HepG2 (cell line): ENCODE measurements at regions not wholly inside any gene's neighbourhood (a gene's known extent, or its start where the extent isn't known, plus 50 kb on each side); places are given as distances from the start of the nearest gene placed in this dataset.
A peak's percentile ranks its signal among the peaks of the same experiment; 100 is the strongest.

Experiments
- ATAC-seq: fragments of 200-7000 bp; cut with Tn5 transposase; 3 replicates; pipeline ENCODE4 v1.9.1; 2020; ENCODE audit warnings: mild to moderate bottlenecking, moderate library complexity
- BruUV-seq: library from RNA; stranded (reverse); fragments of 400-500 nt; replicated peaks from 2 replicates; lab custom pipeline; 2021; lab: Mats Ljungman, UMichigan
- CTCF ChIA-PET: fragments of 300-600 bp; formaldehyde crosslinking; extraction: SDS; loops from one replicate; lab custom pipeline; 2021; ENCODE audit warnings: low total read pairs, inconsistent platforms, low intra/inter-chr PET ratio; lab: Yijun Ruan, JAX
- POLR2A ChIA-PET: fragments of 350-600 bp; sonication (Branson Sonifier 250); formaldehyde crosslinking; loops from one replicate; lab custom pipeline; 2020; ENCODE audit warnings: antibody characterized with exemption, inconsistent platforms; lab: Yijun Ruan, JAX
- DNase-seq: peaks from one replicate; pipeline ENCODE4 v3.0.0-alpha.2; 2015; ENCODE audit warnings: low spot score
- FAIRE-seq: peaks from 3 replicates; lab custom pipeline; 2011; peaks lifted over from hg19 to GRCh38; lab: Jason Lieb, UNC
- H2AFZ ChIP-seq: one replicate; pipeline ENCODE4 v1.6.1; 2011; ENCODE audit warnings: low read length, inconsistent platforms
- H3K27ac ChIP-seq: fragments of 300-600 bp; 3 replicates; pipeline ENCODE4 v1.8.0; 2011; ENCODE audit warnings: mixed run types, mild to moderate bottlenecking, mixed read lengths, low read length, inconsistent platforms; ENCODE audit not compliant: insufficient read depth; ENCODE audit errors: extremely low read length
- H3K27me3 ChIP-seq, 2 experiments: fragments of 200-600 bp in 1 of 2; 2 replicates in 1 of 2; 3 replicates in 1 of 2; pipeline versions ENCODE4 v1.6.0 to v1.8.0; 2011; ENCODE audit warnings: low read length in 2 of 2, mild to moderate bottlenecking in 2 of 2, moderate library complexity in 2 of 2, inconsistent platforms in 1 of 2; ENCODE audit not compliant: insufficient read depth in 2 of 2, control insufficient read depth in 1 of 2
- H3K36me3 ChIP-seq, 2 experiments: fragments of 200-600 bp in 1 of 2; replicated peaks in 1 of 2; 2 replicates in 1 of 2; 3 replicates in 1 of 2; pipeline versions ENCODE4 v1.5.1 to v1.8.0; 2011; ENCODE audit warnings: low read length in 2 of 2, inconsistent platforms in 1 of 2; ENCODE audit not compliant: insufficient read depth in 2 of 2, control insufficient read depth in 1 of 2
- H3K4me1 ChIP-seq: 2 replicates; pipeline ENCODE4 v1.5.1; 2012; ENCODE audit warnings: low read length, inconsistent platforms; ENCODE audit not compliant: insufficient read depth
- H3K4me2 ChIP-seq: 2 replicates; pipeline ENCODE4 v1.6.0; 2011; ENCODE audit warnings: low read depth, low read length, inconsistent platforms
- H3K4me3 ChIP-seq, 3 experiments: fragments of 200-600 bp in 1 of 3; sonication (generic), shearing (Covaris generic) in 1 of 3; replicated peaks in 1 of 3; 2 replicates each; pipeline ENCODE4 v1.5.1; 2011 to 2016; ENCODE audit warnings: low read length in 3 of 3, inconsistent platforms in 2 of 3, low read depth in 2 of 3, mild to moderate bottlenecking in 2 of 3, control low read depth in 1 of 3, mixed read lengths in 1 of 3; ENCODE audit not compliant: insufficient read depth in 1 of 3
- H3K79me2 ChIP-seq: one replicate; pipeline ENCODE4 v1.6.1; 2011; ENCODE audit warnings: low read length, inconsistent platforms; ENCODE audit not compliant: insufficient read depth
- H3K9ac ChIP-seq: 2 replicates; pipeline ENCODE4 v1.6.0; 2011; ENCODE audit warnings: mild to moderate bottlenecking, low read depth, low read length, inconsistent platforms; ENCODE audit not compliant: insufficient read depth
- H3K9me3 ChIP-seq: 2 replicates; pipeline ENCODE4 v1.5.1; 2012; ENCODE audit warnings: mild to moderate bottlenecking, low read length
- H4K20me1 ChIP-seq: 2 replicates; pipeline ENCODE4 v1.6.0; 2011; ENCODE audit warnings: inconsistent platforms, mild to moderate bottlenecking, low read length, moderate library complexity; ENCODE audit not compliant: insufficient read depth
- GPN1 ChIP-seq: sonication (generic); formaldehyde crosslinking; IDR thresholded peaks from 2 replicates; pipeline ENCODE4 v1.5.1; 2020; ENCODE audit warnings: missing genetic modification reagents, borderline replicate concordance
- HOXA5 ChIP-seq: sonication (generic); formaldehyde crosslinking; IDR thresholded peaks from 2 replicates; pipeline ENCODE4 v1.4.0; 2020; ENCODE audit warnings: missing genetic modification reagents
- MAX ChIP-seq: IDR thresholded peaks from 2 replicates; pipeline ENCODE4 v1.6.1; 2012; ENCODE audit warnings: inconsistent platforms
- PRPF4 ChIP-seq: fragments of 200-400 bp; formaldehyde crosslinking; IDR thresholded peaks from 2 replicates; pipeline ENCODE4 v1.6.1; 2016; ENCODE audit warnings: low read length, low read depth; ENCODE audit not compliant: poor library complexity, severe bottlenecking
- TCF7 ChIP-seq: sonication (generic); IDR thresholded peaks from 2 replicates; pipeline ENCODE4 v1.6.1; 2016; ENCODE audit warnings: antibody characterized with exemption, low read depth
- ZBTB2 ChIP-seq: sonication (generic); formaldehyde crosslinking; IDR thresholded peaks from 2 replicates; pipeline ENCODE4 v1.8.0; 2022; ENCODE audit warnings: low read depth, missing genetic modification reagents
- ZNF124 ChIP-seq: sonication (generic); formaldehyde crosslinking; IDR thresholded peaks from 2 replicates; pipeline ENCODE4 v1.4.0; 2020; ENCODE audit warnings: missing genetic modification reagents
- ZNF253 ChIP-seq: sonication (generic); formaldehyde crosslinking; IDR thresholded peaks from 2 replicates; pipeline ENCODE4 v1.8.0; 2022; ENCODE audit warnings: mild to moderate bottlenecking, missing genetic modification reagents, borderline replicate concordance
- ZNF274 ChIP-seq: sonication (generic); formaldehyde crosslinking; IDR thresholded peaks from 2 replicates; pipeline ENCODE4 v1.5.1; 2020; ENCODE audit warnings: mild to moderate bottlenecking, missing genetic modification reagents
- ZNF414 ChIP-seq: sonication (generic); formaldehyde crosslinking; IDR thresholded peaks from 2 replicates; pipeline ENCODE4 v1.5.0; 2020; ENCODE audit warnings: missing genetic modification reagents
- ZNF577 ChIP-seq: sonication (generic); formaldehyde crosslinking; IDR thresholded peaks from 2 replicates; pipeline ENCODE4 v1.4.0; 2020; ENCODE audit warnings: mild to moderate bottlenecking, low read depth, missing genetic modification reagents, borderline replicate concordance
- ZNF629 ChIP-seq: sonication (generic); formaldehyde crosslinking; conservative IDR thresholded peaks from 2 replicates; pipeline ENCODE4 v1.5.0; 2020; ENCODE audit warnings: missing genetic modification reagents
- ZNF770 ChIP-seq: sonication (generic); formaldehyde crosslinking; IDR thresholded peaks from 2 replicates; pipeline ENCODE4 v1.5.0; 2020; ENCODE audit warnings: mild to moderate bottlenecking, missing genetic modification reagents
- WGBS: methylation state at CpG from one replicate; pipeline ENCODE4 v1.1.6; 2017; ENCODE audit warnings: low lambda C conversion rate; 5-methylcytosine and 5-hydroxymethylcytosine counted together
- in situ Hi-C: cut with HindIII; loops from 2 replicates; pipeline ENCODE4 v1.10.0; 2017; ENCODE audit warnings: low pct_unique_long_range_greater_than_20kb; ENCODE audit not compliant: extremely low pct_ligation_motif_present
- intact Hi-C: fragments of 100-400 bp; cut with micrococcal nuclease; formaldehyde crosslinking; loops from one replicate; pipeline ENCODE4 v1.10.0; 2022; ENCODE audit not compliant: unreplicated experiment

GRCh38 chr12:111076199-111076598, 155.8 kb upstream of the MYL2 start:
- H3K4me3 ChIP-seq = no peak overlapping the region
- H3K4me1 ChIP-seq = peaks cover 13% of the 10 kb centered on the region; the same call in 1 of the 2 replicates
- BruUV-seq = no TSS peak
- DNase-seq (no peak), ATAC-seq (no peak), FAIRE-seq (no peak)
- H3K36me3 ChIP-seq = no peaks in the 10 kb centered on the region
- no peak overlapping the region for H2AFZ ChIP-seq
- H3K27me3 ChIP-seq = peaks cover 3 to 20% of the 10 kb centered on the region in 2 experiments; a peak in 4 of 5 replicates
- ChIA-PET CTCF (no interaction called here), POLR2A (no interaction called here)
- no peak overlapping the region for H3K4me2 ChIP-seq
- H3K9ac ChIP-seq = no peak overlapping the region
- H3K27ac ChIP-seq = no peak overlapping the region
- intact Hi-C loops = no loop called here
- no peaks in the 10 kb centered on the region for H4K20me1 ChIP-seq
- no CpG with 5 or more reads among the region's 1 CpG for WGBS
- H3K9me3 ChIP-seq = no peaks in the 10 kb centered on the region
- no peaks in the 10 kb centered on the region for H3K79me2 ChIP-seq
- no peak for TF ChIP-seq PRPF4
- TF ChIP-seq TCF7 = no peak
- peak; percentile 67 for TF ChIP-seq ZNF629 (CRISPR knock-in tag)
- no peak for TF ChIP-seq ZNF253 (CRISPR knock-in tag)
- no peak for TF ChIP-seq ZNF577
- TF ChIP-seq ZNF414 (CRISPR knock-in tag) = no peak
- in situ Hi-C loops = no loop called here

- Histone ChIP-seq H4K20me1 (no peaks in the 10 kb centered on the region), H3K4me3 (no peak overlapping the region), H2AFZ (no peak overlapping the region), H3K9me3 (no peaks in the 10 kb centered on the region), H3K27me3 (peaks cover 3 to 10% of the 10 kb centered on the region in 2 experiments; a peak in 3 of 5 replicates), H3K79me2 (no peaks in the 10 kb centered on the region), H3K9ac (no peak overlapping the region), H3K27ac (no peak overlapping the region), H3K4me2 (no peak overlapping the region), H3K36me3 (no peaks in the 10 kb centered on the region), H3K4me1 (peaks cover 13% of the 10 kb centered on the region; the same call in 1 of the 2 replicates)
- no peak; the same call in 2 of the 3 replicates for ATAC-seq
- POLR2A ChIA-PET = no interaction called here
- 57% methylated on average over 6 of the region's 10 CpGs for WGBS
- no peak for FAIRE-seq
- in situ Hi-C loops = no loop called here
- CTCF ChIA-PET = no interaction called here
- no TSS peak for BruUV-seq
- intact Hi-C loops = no loop called here
- no peak for DNase-seq
- no peak for TF ChIP-seq MAX
- TF ChIP-seq ZBTB2 (CRISPR knock-in tag) = no peak
- TF ChIP-seq ZNF274 = no peak
- TF ChIP-seq ZNF124 (CRISPR knock-in tag) = no peak
- no peak for TF ChIP-seq GPN1
- no peak for TF ChIP-seq ZNF770 (CRISPR knock-in tag)
- no peak for TF ChIP-seq HOXA5 (CRISPR knock-in tag)
Observed at GRCh38 chr12:111074965-111075364, 154.6 kb upstream of the MYL2 start.
